Osteoblast (primary cell): ENCODE measurements at regions not wholly inside any gene's neighbourhood (a gene's known extent, or its start where the extent isn't known, plus 50 kb on each side); places are given as distances from the start of the nearest gene placed in this dataset.
A peak's percentile ranks its signal among the peaks of the same experiment; 100 is the strongest.

Experiments used
- DNase-seq: peaks from one replicate; pipeline ENCODE4 v3.0.0; 2011; ENCODE audit warnings: low spot score, mixed read lengths; ENCODE audit not compliant: insufficient read length; ENCODE audit errors: missing footprints
- H2AFZ ChIP-seq: 2 replicates; pipeline ENCODE4 v1.6.0; 2011; ENCODE audit warnings: mild to moderate bottlenecking, low read length
- H3K27ac ChIP-seq: 2 replicates; pipeline ENCODE4 v1.5.1; 2011; ENCODE audit warnings: mild to moderate bottlenecking, low read depth, low read length, moderate library complexity
- H3K27me3 ChIP-seq: 2 replicates; pipeline ENCODE4 v1.6.0; 2012; ENCODE audit warnings: mild to moderate bottlenecking, control low read depth, inconsistent platforms, low read length, moderate library complexity; ENCODE audit not compliant: insufficient read depth
- H3K36me3 ChIP-seq: 2 replicates; pipeline ENCODE4 v1.5.1; 2011; ENCODE audit warnings: mild to moderate bottlenecking, low read length, control low read depth, moderate library complexity; ENCODE audit not compliant: insufficient read depth
- H3K4me1 ChIP-seq: 2 replicates; pipeline ENCODE4 v1.5.1; 2011; ENCODE audit warnings: mild to moderate bottlenecking, low read length, control low read depth, moderate library complexity; ENCODE audit not compliant: insufficient read depth
- H3K4me2 ChIP-seq: 2 replicates; pipeline ENCODE4 v1.6.0; 2011; ENCODE audit warnings: mild to moderate bottlenecking, low read length; ENCODE audit not compliant: insufficient read depth
- H3K4me3 ChIP-seq: fragments of 200-600 bp; sonication (generic); 3 replicates; pipeline ENCODE4 v1.5.1; 2012; ENCODE audit warnings: mild to moderate bottlenecking, low read length, inconsistent platforms; ENCODE audit not compliant: insufficient read depth
- H3K79me2 ChIP-seq: 2 replicates; pipeline ENCODE4 v1.6.0; 2012; ENCODE audit warnings: mild to moderate bottlenecking, low read length, control low read depth, inconsistent platforms; ENCODE audit not compliant: insufficient read depth
- H3K9me3 ChIP-seq: 2 replicates; pipeline ENCODE4 v1.5.1; 2011; ENCODE audit warnings: low read depth, low read length, control low read depth
- H4K20me1 ChIP-seq: 2 replicates; pipeline ENCODE4 v1.6.0; 2012; ENCODE audit warnings: mild to moderate bottlenecking, low read length, control low read depth; ENCODE audit not compliant: insufficient read depth
- TF ChIP-seq, protein P1 (sequence below): IDR thresholded peaks from 2 replicates; pipeline ENCODE4 v1.5.1; 2011; ENCODE audit warnings: mild to moderate bottlenecking, low read depth, low read length, moderate library complexity; ENCODE audit errors: extremely low read depth

GRCh38 chr6:113522376-113522775 lies 334.8 kb upstream of the MARCKS start:
- no peak overlapping the region for H3K4me2 ChIP-seq
- DNase-seq, result no peak

GRCh38 chr6:113524826-113525225 lies 332.3 kb upstream of the MARCKS start:
- no peaks in the 10 kb centered on the region for H3K36me3 ChIP-seq
- H3K4me1 ChIP-seq, result peaks cover 5% of the 10 kb centered on the region
- no peaks in the 10 kb centered on the region for H3K27me3 ChIP-seq
- H4K20me1 ChIP-seq, result no peaks in the 10 kb centered on the region
- no peak overlapping the region for H3K27ac ChIP-seq
- H2AFZ ChIP-seq, result no peak overlapping the region
- DNase-seq, result peak; percentile 21
- TF ChIP-seq, protein P1, sequence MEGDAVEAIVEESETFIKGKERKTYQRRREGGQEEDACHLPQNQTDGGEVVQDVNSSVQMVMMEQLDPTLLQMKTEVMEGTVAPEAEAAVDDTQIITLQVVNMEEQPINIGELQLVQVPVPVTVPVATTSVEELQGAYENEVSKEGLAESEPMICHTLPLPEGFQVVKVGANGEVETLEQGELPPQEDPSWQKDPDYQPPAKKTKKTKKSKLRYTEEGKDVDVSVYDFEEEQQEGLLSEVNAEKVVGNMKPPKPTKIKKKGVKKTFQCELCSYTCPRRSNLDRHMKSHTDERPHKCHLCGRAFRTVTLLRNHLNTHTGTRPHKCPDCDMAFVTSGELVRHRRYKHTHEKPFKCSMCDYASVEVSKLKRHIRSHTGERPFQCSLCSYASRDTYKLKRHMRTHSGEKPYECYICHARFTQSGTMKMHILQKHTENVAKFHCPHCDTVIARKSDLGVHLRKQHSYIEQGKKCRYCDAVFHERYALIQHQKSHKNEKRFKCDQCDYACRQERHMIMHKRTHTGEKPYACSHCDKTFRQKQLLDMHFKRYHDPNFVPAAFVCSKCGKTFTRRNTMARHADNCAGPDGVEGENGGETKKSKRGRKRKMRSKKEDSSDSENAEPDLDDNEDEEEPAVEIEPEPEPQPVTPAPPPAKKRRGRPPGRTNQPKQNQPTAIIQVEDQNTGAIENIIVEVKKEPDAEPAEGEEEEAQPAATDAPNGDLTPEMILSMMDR, result no peak
- H3K9me3 ChIP-seq, result no peaks in the 10 kb centered on the region
- no peak overlapping the region for H3K4me3 ChIP-seq
- H3K4me2 ChIP-seq, result no peak overlapping the region
- no peaks in the 10 kb centered on the region for H3K79me2 ChIP-seq

More at GRCh38 chr6:113522376-113522775, 334.8 kb upstream of the MARCKS start:
- Histone ChIP-seq H3K27me3 (no peaks in the 10 kb centered on the region), H2AFZ (no peak overlapping the region), H4K20me1 (no peaks in the 10 kb centered on the region), H3K36me3 (no peaks in the 10 kb centered on the region), H3K4me3 (no peak overlapping the region), H3K9me3 (no peaks in the 10 kb centered on the region), H3K27ac (no peak overlapping the region), H3K4me1 (no peaks in the 10 kb centered on the region), H3K79me2 (no peaks in the 10 kb centered on the region)
- TF ChIP-seq, protein P1, result no peak

DNA sequence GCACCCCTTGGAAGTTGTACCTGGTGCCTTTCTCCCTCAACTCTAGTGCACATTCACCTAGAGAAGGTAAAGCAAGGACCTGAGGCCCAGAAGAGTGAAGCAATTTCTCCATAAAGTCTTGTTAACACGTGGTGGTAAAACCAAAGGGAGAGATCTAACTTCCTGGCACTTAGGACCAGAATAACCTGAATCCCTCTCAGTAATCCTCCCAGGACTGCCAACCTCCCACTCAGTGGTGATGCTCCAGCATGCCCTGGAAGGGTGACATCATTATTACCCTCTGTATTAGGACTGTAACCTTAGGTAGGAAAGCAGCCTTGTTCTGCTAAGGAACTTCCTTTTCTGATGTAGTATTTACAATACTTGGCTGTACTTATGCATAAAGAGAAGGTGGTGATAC lies 330.6 kb upstream of the MARCKS start:
- Histone ChIP-seq H3K4me1 (peaks cover 5% of the 10 kb centered on the region), H3K36me3 (no peaks in the 10 kb centered on the region), H3K9me3 (no peaks in the 10 kb centered on the region), H3K4me3 (no peak overlapping the region), H4K20me1 (no peaks in the 10 kb centered on the region), H3K27ac (no peak overlapping the region), H3K4me2 (no peak overlapping the region), H3K79me2 (no peaks in the 10 kb centered on the region), H3K27me3 (no peaks in the 10 kb centered on the region), H2AFZ (no peak overlapping the region)
- TF ChIP-seq, protein P1, result no peak
- DNase-seq, result peak; percentile 65

GRCh38 chr6:113526995-113527394 lies 330.1 kb upstream of the MARCKS start:
- TF ChIP-seq, protein P1, result no peak
- no peaks in the 10 kb centered on the region for H3K79me2 ChIP-seq
- no peaks in the 10 kb centered on the region for H3K9me3 ChIP-seq
- peaks cover 5% of the 10 kb centered on the region for H3K4me1 ChIP-seq
- peak; percentile 11 for DNase-seq
- H3K27me3 ChIP-seq, result no peaks in the 10 kb centered on the region
- H3K4me2 ChIP-seq, result no peak overlapping the region
- no peak overlapping the region for H3K4me3 ChIP-seq
- no peak overlapping the region for H3K27ac ChIP-seq
- no peaks in the 10 kb centered on the region for H4K20me1 ChIP-seq
- H2AFZ ChIP-seq, result no peak overlapping the region
- no peaks in the 10 kb centered on the region for H3K36me3 ChIP-seq
